Nephron (organoid): ENCODE measurements at regions not wholly inside any gene's neighbourhood (a gene's known extent, or its start where the extent isn't known, plus 50 kb on each side); places are given as distances from the start of the nearest gene placed in this dataset.

Source experiments
- H3K27ac Mint-ChIP-seq, 3 experiments: 2 replicates each; pipeline ENCODE4 v1.8.0; 2020; ENCODE audit warnings: mixed read lengths in 3 of 3, mild to moderate bottlenecking in 2 of 3, moderate library complexity in 1 of 3
- H3K27me3 Mint-ChIP-seq: 2 replicates; pipeline ENCODE4 v1.8.0; 2021; ENCODE audit warnings: low read depth, mild to moderate bottlenecking, moderate library complexity, mixed read lengths
- H3K36me3 Mint-ChIP-seq: 2 replicates; pipeline ENCODE4 v1.8.0; 2020; ENCODE audit warnings: low read depth, mixed read lengths
- H3K4me1 Mint-ChIP-seq: 2 replicates; pipeline ENCODE4 v1.8.0; 2020; ENCODE audit warnings: mixed read lengths
- H3K4me3 Mint-ChIP-seq, 3 experiments: 2 replicates each; pipeline ENCODE4 v1.8.0; 2020; ENCODE audit warnings: mild to moderate bottlenecking in 3 of 3, mixed read lengths in 3 of 3, moderate library complexity in 2 of 3
- H3K9me3 Mint-ChIP-seq: 2 replicates; pipeline ENCODE4 v1.8.0; 2020; ENCODE audit warnings: mixed read lengths
- TF ChIP-seq, protein P1 (sequence below), 3 experiments: fragments of 200-600 bp; sonication (generic); IDR thresholded peaks; one replicate each; pipeline ENCODE4 v1.5.0; 2021; ENCODE audit warnings: antibody characterized with exemption in 3 of 3; ENCODE audit not compliant: unreplicated experiment in 3 of 3

DNA sequence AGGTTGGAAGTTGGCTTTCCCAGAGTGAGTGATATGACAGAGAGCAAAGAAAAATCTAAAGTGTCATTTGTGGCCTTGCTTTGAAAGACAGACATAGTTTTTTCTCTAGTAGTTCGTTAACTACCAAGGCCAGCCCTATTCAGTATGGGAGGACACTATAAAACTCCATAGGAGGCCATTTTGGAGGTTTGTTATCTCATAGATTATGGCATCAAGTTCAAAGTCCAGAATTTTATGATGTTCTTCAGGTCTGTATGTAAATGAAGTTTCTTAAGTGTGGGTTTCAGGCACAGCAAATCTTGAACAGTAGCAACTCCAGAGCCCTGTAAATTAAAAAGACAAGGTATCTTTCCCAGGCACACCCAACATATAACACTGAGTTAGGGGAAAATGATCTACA is 437.1 kb downstream of the PLPP3 start:
- Mint-ChIP-seq H3K27ac (no peak overlapping the region), H3K9me3 (no peaks in the 10 kb centered on the region), H3K27me3 (no peaks in the 10 kb centered on the region), H3K36me3 (no peaks in the 10 kb centered on the region), H3K4me3 (no peak overlapping the region), H3K4me1 (peaks cover 48% of the 10 kb centered on the region)
- TF ChIP-seq, protein P1, sequence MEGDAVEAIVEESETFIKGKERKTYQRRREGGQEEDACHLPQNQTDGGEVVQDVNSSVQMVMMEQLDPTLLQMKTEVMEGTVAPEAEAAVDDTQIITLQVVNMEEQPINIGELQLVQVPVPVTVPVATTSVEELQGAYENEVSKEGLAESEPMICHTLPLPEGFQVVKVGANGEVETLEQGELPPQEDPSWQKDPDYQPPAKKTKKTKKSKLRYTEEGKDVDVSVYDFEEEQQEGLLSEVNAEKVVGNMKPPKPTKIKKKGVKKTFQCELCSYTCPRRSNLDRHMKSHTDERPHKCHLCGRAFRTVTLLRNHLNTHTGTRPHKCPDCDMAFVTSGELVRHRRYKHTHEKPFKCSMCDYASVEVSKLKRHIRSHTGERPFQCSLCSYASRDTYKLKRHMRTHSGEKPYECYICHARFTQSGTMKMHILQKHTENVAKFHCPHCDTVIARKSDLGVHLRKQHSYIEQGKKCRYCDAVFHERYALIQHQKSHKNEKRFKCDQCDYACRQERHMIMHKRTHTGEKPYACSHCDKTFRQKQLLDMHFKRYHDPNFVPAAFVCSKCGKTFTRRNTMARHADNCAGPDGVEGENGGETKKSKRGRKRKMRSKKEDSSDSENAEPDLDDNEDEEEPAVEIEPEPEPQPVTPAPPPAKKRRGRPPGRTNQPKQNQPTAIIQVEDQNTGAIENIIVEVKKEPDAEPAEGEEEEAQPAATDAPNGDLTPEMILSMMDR (IDR thresholded peaks at IDR 0.05; ENCODE audit: unreplicated experiment in 3 of 3) = no peak

DNA sequence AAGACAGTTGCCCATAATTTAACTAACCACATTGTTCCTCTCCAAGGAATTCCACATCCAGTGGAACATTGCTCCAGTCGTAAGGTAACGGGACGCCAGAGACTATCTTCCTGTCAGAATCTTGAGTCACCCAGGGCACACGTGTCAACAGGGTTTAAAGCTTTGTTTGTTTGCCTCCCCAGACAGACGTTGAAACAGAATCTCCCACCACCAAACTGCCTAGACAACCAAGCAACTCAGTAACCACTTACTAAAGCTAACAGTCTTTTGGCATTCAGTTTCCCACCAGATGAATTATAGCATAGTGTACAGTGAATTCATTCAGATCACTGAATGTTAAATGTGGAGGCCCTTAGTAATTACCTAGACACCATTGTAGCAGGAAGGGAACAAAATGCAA is 439.5 kb downstream of the PLPP3 start:
- Mint-ChIP-seq H3K27me3 (peaks cover 5% of the 10 kb centered on the region), H3K4me1 (peaks cover 41% of the 10 kb centered on the region), H3K9me3 (no peaks in the 10 kb centered on the region), H3K4me3 (no peak overlapping the region), H3K27ac (no peak overlapping the region), H3K36me3 (no peaks in the 10 kb centered on the region)
- TF ChIP-seq, protein P1 (IDR thresholded peaks at IDR 0.05; ENCODE audit: unreplicated experiment in 3 of 3) = no peak

DNA sequence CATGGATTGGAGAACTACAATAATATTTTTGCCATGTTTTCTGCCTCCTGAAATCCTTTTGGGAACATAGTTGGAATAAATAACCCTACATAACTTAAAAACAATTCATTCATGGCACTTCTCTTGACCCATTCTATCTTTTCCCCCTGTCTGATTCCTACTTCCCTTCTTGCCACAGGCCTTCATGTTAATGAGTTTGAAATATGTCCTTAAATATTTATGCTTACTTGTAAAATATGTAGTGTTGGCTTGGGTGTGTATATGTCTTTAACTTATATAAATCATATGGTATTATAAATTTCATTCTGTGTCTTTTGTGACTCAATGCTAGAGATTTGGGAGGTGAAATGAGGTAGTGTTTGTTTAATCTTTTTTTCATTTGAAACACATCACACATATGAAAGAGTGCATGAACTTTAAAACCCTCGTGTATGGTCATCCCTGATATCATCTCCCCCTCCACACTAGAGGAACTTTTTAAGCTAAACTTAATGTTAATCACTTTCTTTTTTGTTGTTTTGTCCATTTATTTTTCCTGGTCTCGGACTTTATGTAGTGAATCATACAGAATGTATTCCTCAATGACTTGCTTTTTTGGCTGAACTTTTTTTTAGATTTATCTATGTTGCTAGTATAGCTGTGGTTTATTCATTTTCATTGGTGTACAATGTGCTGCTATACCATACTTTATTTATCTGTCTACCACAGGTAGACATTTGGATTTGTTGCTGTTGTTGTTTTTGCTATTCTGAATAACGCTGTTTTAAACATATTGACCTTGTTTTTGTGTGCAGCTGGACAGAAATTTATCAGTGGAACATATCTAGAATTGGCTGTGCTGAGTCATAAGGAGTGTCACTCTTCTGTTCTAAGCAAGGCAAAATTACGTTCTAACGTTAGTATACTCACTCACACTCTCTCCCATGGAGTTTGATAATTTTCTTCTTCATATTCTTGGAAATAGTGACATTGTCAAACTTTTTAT is 441.6 kb downstream of the PLPP3 start:
- H3K27ac Mint-ChIP-seq = peak overlapping the region in 2 of 3 experiments; percentile 13 to 23
- H3K9me3 Mint-ChIP-seq = no peaks in the 10 kb centered on the region
- H3K4me1 Mint-ChIP-seq = peaks cover 26% of the 10 kb centered on the region
- H3K36me3 Mint-ChIP-seq = no peaks in the 10 kb centered on the region
- TF ChIP-seq, protein P1 (IDR thresholded peaks at IDR 0.05; ENCODE audit: unreplicated experiment in 3 of 3) = no peak
- H3K4me3 Mint-ChIP-seq = no peak overlapping the region
- H3K27me3 Mint-ChIP-seq = peaks cover 7% of the 10 kb centered on the region

DNA sequence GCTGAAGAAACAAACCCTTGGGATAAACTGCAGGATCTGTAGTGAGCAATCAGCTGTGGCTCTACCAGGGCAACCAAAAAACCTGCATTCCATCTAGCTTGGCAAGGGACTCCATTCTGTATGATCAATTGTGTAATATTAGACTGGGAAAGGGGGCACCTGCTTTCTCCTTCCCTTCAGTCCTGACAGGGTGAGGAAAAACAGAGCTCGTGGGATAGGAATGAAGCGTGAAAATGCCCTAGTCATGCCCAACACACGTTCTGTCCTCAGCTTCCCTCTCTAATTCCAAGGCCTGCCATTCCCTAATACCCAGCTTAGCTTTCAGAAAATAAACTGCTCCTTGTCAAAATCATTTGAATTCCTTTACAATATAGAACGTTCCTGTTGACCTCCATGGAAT is 442.3 kb downstream of the PLPP3 start:
- peaks cover 25% of the 10 kb centered on the region for H3K4me1 Mint-ChIP-seq
- TF ChIP-seq, protein P1 (IDR thresholded peaks at IDR 0.05; ENCODE audit: unreplicated experiment in 3 of 3) = no peak

DNA sequence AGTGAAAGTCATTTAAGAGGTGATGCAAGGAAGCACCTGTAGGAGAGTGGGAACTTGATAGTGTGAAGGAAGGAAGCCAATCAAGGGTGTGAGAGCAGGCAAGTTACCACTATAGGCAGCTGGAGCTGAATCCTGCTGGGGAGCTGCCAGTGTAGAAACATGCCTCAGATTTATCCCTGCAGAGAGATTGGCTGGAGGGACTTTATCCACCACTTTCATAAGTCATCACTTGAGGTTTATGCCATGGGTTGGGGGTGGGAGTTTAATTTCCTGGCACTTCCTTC is 443.6 kb downstream of the PLPP3 start:
- H3K4me3 Mint-ChIP-seq = no peak overlapping the region
- H3K4me1 Mint-ChIP-seq = peaks cover 25% of the 10 kb centered on the region
- H3K27me3 Mint-ChIP-seq = peaks cover 7% of the 10 kb centered on the region
- H3K36me3 Mint-ChIP-seq = no peaks in the 10 kb centered on the region
- H3K9me3 Mint-ChIP-seq = no peaks in the 10 kb centered on the region
- TF ChIP-seq, protein P1 (IDR thresholded peaks at IDR 0.05; ENCODE audit: unreplicated experiment in 3 of 3) = no peak
- H3K27ac Mint-ChIP-seq = no peak overlapping the region

More for the DNA sequence above, 442.3 kb downstream of the PLPP3 start:
- Mint-ChIP-seq H3K27ac (peak overlapping the region in 1 of 3 experiments; percentile 5), H3K27me3 (peaks cover 7% of the 10 kb centered on the region), H3K4me3 (no peak overlapping the region), H3K9me3 (no peaks in the 10 kb centered on the region), H3K36me3 (no peaks in the 10 kb centered on the region)
